Retinal pigment epithelial cell (primary cell): ENCODE measurements at regions not wholly inside any gene's neighbourhood (a gene's known extent, or its start where the extent isn't known, plus 50 kb on each side); places are given as distances from the start of the nearest gene placed in this dataset.

Experiments used
- DNase-seq: peaks from one replicate; pipeline ENCODE4 v3.0.0-alpha.2; 2010; ENCODE audit warnings: low read depth
- H3K4me3 ChIP-seq: 2 replicates; pipeline ENCODE4 v1.5.1; 2011; ENCODE audit warnings: mild to moderate bottlenecking, low read length, control low read depth, moderate library complexity
- CTCF ChIP-seq: conservative IDR thresholded peaks from 2 replicates; pipeline ENCODE4 v1.5.1; 2011; ENCODE audit warnings: low read depth, low read length, control low read depth, inconsistent platforms

- H3K4me3 ChIP-seq: no peak overlapping the region
- TF ChIP-seq CTCF: no peak
- no peak for DNase-seq
Measured at GRCh38 chr22:22997988-22998387, 72.3 kb upstream of the GNAZ start.

GRCh38 chr22:22999523-22999922 is 70.8 kb upstream of the GNAZ start:
- no peak for TF ChIP-seq CTCF
- DNase-seq: no peak
- H3K4me3 ChIP-seq: no peak overlapping the region

GRCh38 chr22:23000657-23001347 is 69.5 kb upstream of the GNAZ start:
- DNase-seq: no peak
- no peak for TF ChIP-seq CTCF
- H3K4me3 ChIP-seq: no peak overlapping the region

- no peak for DNase-seq
- no peak for TF ChIP-seq CTCF
Measured at GRCh38 chr22:23001463-23001862, 68.9 kb upstream of the GNAZ start.

GRCh38 chr22:23002612-23003180 is 67.6 kb upstream of the GNAZ start:
- DNase-seq: no peak
- no peak overlapping the region for H3K4me3 ChIP-seq
- TF ChIP-seq CTCF: no peak

More at GRCh38 chr22:23001463-23001862, 68.9 kb upstream of the GNAZ start:
- no peak overlapping the region for H3K4me3 ChIP-seq

- H3K4me3 ChIP-seq: no peak overlapping the region
- TF ChIP-seq CTCF: no peak
- no peak for DNase-seq
Measured at GRCh38 chr22:23007823-23008222, 62.5 kb upstream of the GNAZ start.

GRCh38 chr22:23008896-23009295 is 61.4 kb upstream of the GNAZ start:
- TF ChIP-seq CTCF: no peak
- no peak for DNase-seq
- no peak overlapping the region for H3K4me3 ChIP-seq
